GM23248 (cell line): ENCODE measurements at regions not wholly inside any gene's neighbourhood (a gene's known extent, or its start where the extent isn't known, plus 50 kb on each side); places are given as distances from the start of the nearest gene placed in this dataset.

Source experiments
- DNase-seq: peaks from one replicate; pipeline ENCODE4 v3.0.0-alpha.2; 2015
- H2AFZ ChIP-seq: fragments of 200-600 bp; sonication (generic); 2 replicates; pipeline ENCODE4 v1.6.1; 2016; ENCODE audit warnings: antibody characterized with exemption
- H3F3A ChIP-seq: fragments of 200-600 bp; sonication (generic); 2 replicates; pipeline ENCODE4 v1.6.1; 2016; ENCODE audit warnings: mild to moderate bottlenecking, antibody characterized with exemption, mixed run types; ENCODE audit not compliant: insufficient read depth
- H3K27ac ChIP-seq: fragments of 200-600 bp; sonication (generic); 2 replicates; pipeline ENCODE4 v1.5.1; 2016; ENCODE audit warnings: mild to moderate bottlenecking
- H3K27me3 ChIP-seq: fragments of 200-600 bp; sonication (generic); replicated peaks from 2 replicates; pipeline ENCODE4 v1.6.1; 2016; ENCODE audit warnings: mild to moderate bottlenecking; ENCODE audit not compliant: insufficient read depth
- H3K36me3 ChIP-seq: fragments of 200-600 bp; sonication (generic); 2 replicates; pipeline ENCODE4 v1.6.1; 2016; ENCODE audit warnings: low read depth, mild to moderate bottlenecking
- H3K4me1 ChIP-seq: fragments of 200-600 bp; sonication (generic); 2 replicates; pipeline ENCODE4 v1.6.1; 2016; ENCODE audit warnings: mild to moderate bottlenecking; ENCODE audit not compliant: insufficient read depth
- H3K4me2 ChIP-seq: fragments of 200-600 bp; sonication (generic); one replicate; pipeline ENCODE4 v1.6.1; 2016; ENCODE audit warnings: mild to moderate bottlenecking; ENCODE audit not compliant: unreplicated experiment
- H3K4me3 ChIP-seq: fragments of 200-600 bp; sonication (generic); 2 replicates; pipeline ENCODE4 v1.5.1; 2016; ENCODE audit warnings: mild to moderate bottlenecking
- H3K79me2 ChIP-seq: fragments of 200-600 bp; sonication (generic); 2 replicates; pipeline ENCODE4 v1.6.1; 2016; ENCODE audit warnings: mild to moderate bottlenecking; ENCODE audit not compliant: insufficient read depth
- H3K9ac ChIP-seq: fragments of 200-600 bp; sonication (generic); 2 replicates; pipeline ENCODE4 v1.6.1; 2016; ENCODE audit warnings: mild to moderate bottlenecking
- H3K9me2 ChIP-seq: fragments of 200-600 bp; sonication (generic); 2 replicates; pipeline ENCODE4 v1.6.1; 2016; ENCODE audit warnings: mixed run types, mild to moderate bottlenecking, moderate library complexity; ENCODE audit not compliant: insufficient read depth
- H3K9me3 ChIP-seq: fragments of 200-600 bp; sonication (generic); one replicate; pipeline ENCODE4 v1.6.1; 2017; ENCODE audit warnings: low read depth
- H4K20me1 ChIP-seq: fragments of 200-600 bp; sonication (generic); 2 replicates; pipeline ENCODE4 v1.6.0; 2016; ENCODE audit not compliant: insufficient read depth
- EZH2 ChIP-seq: fragments of 200-600 bp; sonication (generic); IDR thresholded peaks from 2 replicates; pipeline ENCODE4 v1.6.1; 2018; ENCODE audit warnings: antibody characterized with exemption, mild to moderate bottlenecking; ENCODE audit not compliant: insufficient read depth, poor library complexity, severe bottlenecking
- EZH2phosphoT487 ChIP-seq: fragments of 200-600 bp; sonication (generic); IDR thresholded peaks from 2 replicates; pipeline ENCODE4 v1.6.1; 2018; ENCODE audit warnings: antibody characterized with exemption, moderate library complexity, mild to moderate bottlenecking, low read depth; ENCODE audit not compliant: insufficient read depth
- WGBS, 2 experiments: methylation state at CpG; one replicate each; pipeline ENCODE4 v1.1.6; 2015 to 2017; ENCODE audit warnings: low lambda C conversion rate in 2 of 2, low coverage in 1 of 2; ENCODE audit errors: missing lambda C conversion rate in 2 of 2; 5-methylcytosine and 5-hydroxymethylcytosine counted together
- in situ Hi-C: fragments of 300-500 bp; cut with MboI; formaldehyde crosslinking; loops from 2 replicates; pipeline ENCODE4 v1.15.0; 2020

- TF ChIP-seq EZH2phosphoT487 (no peak), EZH2 (no peak)
- peak; percentile 17 for DNase-seq
- H2AFZ ChIP-seq: no peak overlapping the region
These were observed 126.8 kb downstream of the RGS21 start for GRCh38 chr1:192443616-192444015.

GRCh38 chr1:192445241-192445640 is 128.4 kb downstream of the RGS21 start:
- Histone ChIP-seq H3K27ac (no peak overlapping the region), H3K36me3 (no peaks in the 10 kb centered on the region), H3K4me1 (peaks cover 14% of the 10 kb centered on the region), H3K27me3 (no peaks in the 10 kb centered on the region), H4K20me1 (no peaks in the 10 kb centered on the region), H3K9ac (no peak overlapping the region), H3K4me3 (no peak overlapping the region), H3K79me2 (no peaks in the 10 kb centered on the region), H3K9me2 (no peaks in the 10 kb centered on the region), H2AFZ (no peak overlapping the region), H3F3A (peaks cover 4% of the 10 kb centered on the region; the same call in 1 of the 2 replicates), H3K4me2 (no peak overlapping the region), H3K9me3 (no peaks in the 10 kb centered on the region)
- 96 to 97% methylated on average over 2 of the region's 2 CpGs for WGBS, 2 experiments
- DNase-seq: no peak
- in situ Hi-C loops: no loop called here
- TF ChIP-seq EZH2: no peak
- TF ChIP-seq EZH2phosphoT487: no peak

More at GRCh38 chr1:192443616-192444015, 126.8 kb downstream of the RGS21 start:
- Histone ChIP-seq H3K4me1 (peaks cover 22% of the 10 kb centered on the region), H3K9me3 (no peaks in the 10 kb centered on the region), H3K79me2 (no peaks in the 10 kb centered on the region), H3K27ac (no peak overlapping the region), H4K20me1 (no peaks in the 10 kb centered on the region), H3K9me2 (no peaks in the 10 kb centered on the region), H3K27me3 (no peaks in the 10 kb centered on the region), H3K9ac (no peak overlapping the region), H3K4me3 (no peak overlapping the region), H3K36me3 (no peaks in the 10 kb centered on the region), H3K4me2 (no peak overlapping the region), H3F3A (peaks cover 4% of the 10 kb centered on the region; the same call in 1 of the 2 replicates)
- in situ Hi-C loops: no loop called here

- Histone ChIP-seq H3K9ac (no peak overlapping the region), H3K9me3 (no peaks in the 10 kb centered on the region), H3K4me2 (peak overlapping the region; percentile 69), H3K4me3 (0 out of 2 replicates have a peak overlapping the region, but pooled peaks have one; percentile 47), H3K36me3 (no peaks in the 10 kb centered on the region), H3F3A (peaks cover 4% of the 10 kb centered on the region; the same call in 1 of the 2 replicates), H3K9me2 (no peaks in the 10 kb centered on the region), H3K27ac (no peak overlapping the region), H3K27me3 (no peaks in the 10 kb centered on the region), H2AFZ (peak overlapping the region; percentile 54), H4K20me1 (no peaks in the 10 kb centered on the region), H3K79me2 (no peaks in the 10 kb centered on the region), H3K4me1 (peaks cover 14% of the 10 kb centered on the region)
- no peak for TF ChIP-seq EZH2
- no peak for TF ChIP-seq EZH2phosphoT487
- DNase-seq: peak; percentile 36
- 1 to 2% methylated on average over 7 of the region's 7 CpGs for WGBS, 2 experiments
- in situ Hi-C loops: no loop called here
These were observed 129.2 kb downstream of the RGS21 start for GRCh38 chr1:192445839-192446489.

- H3K79me2 ChIP-seq: no peaks in the 10 kb centered on the region
- H3K27ac ChIP-seq: no peak overlapping the region
- no peak for DNase-seq
These were observed 127.5 kb upstream of the RGS1 start for GRCh38 chr1:192448026-192448578.

More at GRCh38 chr1:192448026-192448578, 127.5 kb upstream of the RGS1 start:
- Histone ChIP-seq H3K4me2 (no peak overlapping the region), H3K4me3 (no peak overlapping the region), H3K9ac (no peak overlapping the region), H3K9me3 (no peaks in the 10 kb centered on the region), H3K9me2 (no peaks in the 10 kb centered on the region), H3K27me3 (peaks cover 11% of the 10 kb centered on the region; the same call in 1 of the 2 replicates), H3K36me3 (no peaks in the 10 kb centered on the region), H3K4me1 (peaks cover 14% of the 10 kb centered on the region), H3F3A (peaks cover 4% of the 10 kb centered on the region; the same call in 1 of the 2 replicates), H4K20me1 (no peaks in the 10 kb centered on the region), H2AFZ (no peak overlapping the region)
- TF ChIP-seq EZH2 (no peak), EZH2phosphoT487 (no peak)
- in situ Hi-C loops: no loop called here
